HG02642 (cell line): ENCODE measurements at regions not wholly inside any gene's neighbourhood (a gene's known extent, or its start where the extent isn't known, plus 50 kb on each side); places are given as distances from the start of the nearest gene placed in this dataset.

Experiments used
- ATAC-seq: cut with Tn5 transposase; IDR thresholded peaks from one replicate; pipeline ENCODE4 v1.9.1; 2021; ENCODE audit warnings: mild to moderate bottlenecking; ENCODE audit not compliant: unreplicated experiment, poor library complexity

- no peak for ATAC-seq
Measured at GRCh38 chr10:131618587-131619267, 282.1 kb upstream of the PPP2R2D start.

DNA sequence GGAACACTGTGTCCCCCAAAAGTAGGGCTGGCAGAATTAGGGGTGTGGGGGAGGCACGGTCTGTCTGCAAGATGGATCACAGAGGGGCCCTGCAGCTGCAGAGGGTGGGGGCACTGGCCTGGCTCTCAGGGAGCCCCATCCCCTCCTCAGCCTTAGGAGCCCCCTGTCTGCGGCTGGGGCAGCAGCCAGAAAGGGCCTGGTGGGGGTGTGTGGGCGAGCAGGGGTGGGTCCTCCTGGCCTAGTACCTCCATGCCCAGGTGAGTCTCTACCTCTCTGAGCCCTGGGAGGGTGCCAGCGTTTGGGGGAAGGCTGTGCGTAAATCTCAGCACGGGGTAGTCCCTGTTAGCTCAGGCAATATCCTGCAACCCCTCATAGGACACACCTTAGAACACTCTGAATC lies 280.5 kb upstream of the PPP2R2D start:
- no peak for ATAC-seq

DNA sequence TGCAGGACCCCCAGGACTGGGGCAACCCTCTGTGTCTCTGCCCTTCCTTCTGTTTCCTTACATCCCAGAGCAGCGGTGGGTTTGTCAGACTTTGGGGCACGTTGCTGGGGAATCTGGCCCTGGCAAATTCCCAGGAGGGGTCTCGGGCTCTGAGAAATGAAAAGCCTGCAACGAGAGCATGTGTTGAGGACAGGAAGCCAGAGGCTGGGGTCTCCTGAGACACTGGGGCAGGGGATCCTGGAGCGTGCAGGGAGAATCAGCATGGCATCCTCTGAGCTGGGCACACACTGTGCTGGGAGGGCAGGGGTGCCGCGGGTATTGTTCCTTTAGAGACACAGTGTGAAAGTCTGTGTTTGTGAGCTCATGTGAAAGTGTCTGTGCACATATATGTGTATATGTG lies 279.9 kb upstream of the PPP2R2D start:
- ATAC-seq, result no peak

DNA sequence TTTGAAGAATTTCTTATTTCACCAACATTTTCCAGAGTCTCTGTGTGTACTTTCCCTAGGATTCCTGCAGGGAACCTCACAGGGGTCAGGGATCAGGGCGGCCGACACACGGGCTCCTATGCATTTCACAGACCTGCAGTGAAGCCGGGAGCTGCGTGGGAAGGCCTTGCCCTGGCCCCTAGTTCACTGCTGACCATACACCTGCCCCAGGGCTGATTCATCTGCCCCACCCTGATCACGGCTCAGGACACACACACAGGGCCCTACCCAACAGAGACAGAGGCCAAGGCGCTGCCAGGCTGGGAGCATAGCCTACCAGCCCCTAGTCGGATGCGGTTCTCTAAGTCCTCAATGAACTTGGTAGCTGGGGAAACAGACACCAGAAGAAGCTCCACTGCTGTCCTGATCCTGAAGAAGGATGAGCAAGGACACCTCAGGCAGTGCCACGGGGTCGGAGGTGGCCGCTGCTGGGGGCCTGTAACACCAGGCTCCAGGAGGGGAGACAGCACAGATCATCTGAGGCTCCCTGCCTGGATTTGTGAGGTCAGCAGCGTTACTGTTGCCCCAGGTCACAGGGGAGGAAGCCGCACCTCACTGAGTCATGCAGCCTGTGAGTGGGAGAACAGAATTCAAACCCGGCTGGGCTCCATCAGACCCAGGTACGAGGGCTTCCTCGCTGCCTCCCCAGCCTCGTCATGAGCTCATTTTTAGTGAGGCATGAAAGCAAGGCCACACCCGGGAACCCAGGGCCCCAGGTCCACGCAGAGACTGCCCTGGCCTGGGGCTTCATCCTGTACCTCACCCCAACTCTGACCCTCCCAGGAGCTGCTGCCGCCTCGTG lies 278.8 kb upstream of the PPP2R2D start:
- ATAC-seq, result no peak

GRCh38 chr10:131625041-131625440 lies 275.8 kb upstream of the PPP2R2D start:
- ATAC-seq, result no peak

DNA sequence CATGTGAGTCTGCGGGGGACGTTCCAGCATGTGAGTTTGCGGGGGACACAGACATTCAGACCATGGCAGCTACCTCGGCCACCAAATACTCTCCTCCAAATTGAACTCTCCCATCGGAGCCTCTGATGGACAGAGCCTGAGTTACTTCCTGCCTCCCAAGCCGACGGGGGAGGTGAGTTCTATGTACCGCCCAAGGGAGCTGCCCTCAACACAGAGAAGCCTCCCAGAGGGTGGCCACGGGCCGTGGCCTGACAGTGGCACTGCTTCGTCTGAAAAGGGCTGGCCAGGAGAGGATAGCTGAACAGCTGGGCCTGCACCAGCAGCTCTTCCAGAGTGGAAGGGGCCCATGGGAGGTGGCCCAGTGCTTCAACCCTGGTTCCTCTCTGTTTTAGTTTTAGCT lies 274.5 kb upstream of the PPP2R2D start:
- no peak for ATAC-seq

DNA sequence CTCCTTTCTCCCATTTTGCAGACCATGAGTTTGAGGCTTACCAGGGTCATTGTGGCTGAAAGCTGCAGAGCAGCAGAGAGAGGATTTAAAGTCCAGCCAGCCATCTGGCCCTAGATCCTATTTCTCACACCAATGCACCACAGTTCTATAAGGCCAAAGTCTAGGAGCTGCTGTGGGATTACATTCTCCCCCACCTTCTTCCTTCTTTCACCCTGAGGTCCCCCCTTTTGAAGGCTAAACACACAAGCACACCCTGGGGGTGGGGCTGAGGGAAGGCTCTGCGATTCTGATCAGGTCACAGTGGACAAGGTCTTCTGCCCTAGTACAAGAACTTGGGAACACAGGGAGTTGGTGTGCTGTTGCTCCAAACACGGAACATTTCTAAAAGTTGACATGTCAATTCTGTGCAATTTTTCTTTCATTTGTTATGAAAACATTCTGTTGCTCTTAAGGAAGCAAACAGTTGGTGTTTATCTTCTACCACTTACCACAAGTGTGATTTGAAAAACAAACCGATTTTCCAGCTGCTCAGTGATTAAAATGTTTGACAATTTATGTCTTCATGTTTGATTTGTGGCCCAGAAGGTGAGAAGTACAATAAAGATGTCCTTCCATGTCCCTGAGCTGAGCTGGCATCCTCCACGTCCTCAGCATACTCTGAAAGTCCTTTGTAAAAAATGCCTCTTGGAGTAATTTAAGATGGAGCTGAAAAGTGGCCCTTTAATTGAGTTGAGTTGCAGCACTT lies 271.6 kb upstream of the PPP2R2D start:
- ATAC-seq, result no peak

DNA sequence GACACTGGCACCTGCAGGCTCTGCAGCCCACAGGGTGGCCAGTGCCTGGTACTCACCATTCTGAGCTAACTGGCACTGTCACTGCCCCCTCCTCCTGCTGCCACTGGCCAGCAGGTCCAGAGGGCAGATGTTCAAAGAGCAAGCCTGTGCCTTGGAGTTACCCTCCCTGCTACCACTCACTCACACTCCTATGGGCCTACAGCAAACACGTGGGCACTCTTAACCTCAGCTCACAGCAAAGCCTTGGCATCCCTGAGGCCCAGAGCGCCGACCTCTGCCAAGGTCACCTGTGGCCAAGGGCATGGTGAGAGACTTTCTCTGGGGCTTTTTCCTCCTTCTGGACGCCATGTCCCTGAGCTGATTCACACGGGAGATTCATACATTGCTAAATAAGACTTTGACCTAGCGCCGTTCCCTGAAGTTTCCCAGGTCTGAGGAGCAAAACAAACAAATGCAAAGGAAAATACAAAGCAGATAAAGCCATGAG lies 270.0 kb upstream of the PPP2R2D start:
- no peak for ATAC-seq

- no peak for ATAC-seq
Measured at GRCh38 chr10:131631619-131632018, 269.2 kb upstream of the PPP2R2D start.

DNA sequence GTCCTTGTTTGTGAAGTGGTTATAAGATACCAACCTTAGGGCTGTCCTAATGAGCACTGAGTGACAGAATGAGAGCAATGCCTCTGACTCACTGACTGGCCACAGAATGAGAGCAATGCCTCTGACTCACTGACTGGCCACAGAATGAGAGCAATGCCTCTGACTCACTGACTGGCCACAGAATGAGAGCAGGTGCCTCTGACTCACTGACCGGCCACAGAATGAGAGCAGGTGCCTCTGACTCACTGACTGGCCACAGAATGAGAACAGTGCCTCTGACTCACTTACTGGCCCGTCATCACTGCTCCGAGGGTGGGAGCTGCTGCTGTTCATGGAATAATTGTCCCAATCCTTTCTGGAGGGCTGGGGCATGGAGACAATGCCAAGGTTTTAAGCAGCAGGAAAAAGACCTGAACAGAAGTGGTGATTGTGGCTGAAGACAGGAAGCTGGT lies 265.2 kb upstream of the PPP2R2D start:
- ATAC-seq, result no peak

GRCh38 chr10:131636116-131636515 lies 264.7 kb upstream of the PPP2R2D start:
- no peak for ATAC-seq

DNA sequence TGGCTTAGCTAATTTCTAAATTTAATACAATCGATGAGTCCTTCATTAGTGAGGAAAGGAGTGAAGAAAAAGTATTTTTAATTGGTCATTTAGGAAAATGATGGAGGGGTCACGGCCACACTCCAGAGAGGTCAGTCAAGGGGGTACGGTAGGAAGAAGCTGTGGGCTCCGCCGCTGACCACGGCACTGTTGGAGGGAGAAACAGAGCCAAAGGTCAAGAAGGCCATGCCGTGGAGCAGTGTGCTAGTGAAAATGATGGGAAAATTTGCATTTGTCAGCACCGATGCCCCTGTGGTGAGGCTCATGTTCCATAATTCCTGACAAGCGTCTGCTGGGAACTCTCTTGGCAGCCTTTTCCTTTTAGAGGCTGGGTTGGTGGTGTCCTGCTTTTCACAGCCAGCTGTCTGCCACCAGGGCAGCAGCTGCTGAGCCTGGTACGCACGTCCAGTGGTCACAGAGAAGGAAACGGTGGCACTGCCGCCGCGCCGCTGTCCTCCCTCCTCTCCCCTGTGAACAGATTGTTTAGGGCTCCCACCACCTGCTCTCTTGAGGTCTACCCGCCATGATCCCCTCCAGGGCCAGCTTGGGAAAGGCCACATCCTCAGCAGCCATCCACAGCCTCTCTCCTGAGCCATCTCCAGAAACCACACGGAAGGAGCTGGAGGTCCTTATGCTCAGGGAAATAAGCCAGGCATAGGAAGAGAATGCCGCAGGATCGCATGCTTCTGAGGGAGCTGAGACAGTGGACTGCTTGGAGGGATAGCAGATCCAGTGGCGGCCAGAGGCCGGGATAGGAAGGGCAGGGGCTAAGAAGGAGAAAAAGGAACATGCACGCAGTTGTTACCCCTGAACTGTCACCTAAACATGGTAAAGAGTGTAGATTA lies 263.7 kb upstream of the PPP2R2D start:
- ATAC-seq, result no peak

DNA sequence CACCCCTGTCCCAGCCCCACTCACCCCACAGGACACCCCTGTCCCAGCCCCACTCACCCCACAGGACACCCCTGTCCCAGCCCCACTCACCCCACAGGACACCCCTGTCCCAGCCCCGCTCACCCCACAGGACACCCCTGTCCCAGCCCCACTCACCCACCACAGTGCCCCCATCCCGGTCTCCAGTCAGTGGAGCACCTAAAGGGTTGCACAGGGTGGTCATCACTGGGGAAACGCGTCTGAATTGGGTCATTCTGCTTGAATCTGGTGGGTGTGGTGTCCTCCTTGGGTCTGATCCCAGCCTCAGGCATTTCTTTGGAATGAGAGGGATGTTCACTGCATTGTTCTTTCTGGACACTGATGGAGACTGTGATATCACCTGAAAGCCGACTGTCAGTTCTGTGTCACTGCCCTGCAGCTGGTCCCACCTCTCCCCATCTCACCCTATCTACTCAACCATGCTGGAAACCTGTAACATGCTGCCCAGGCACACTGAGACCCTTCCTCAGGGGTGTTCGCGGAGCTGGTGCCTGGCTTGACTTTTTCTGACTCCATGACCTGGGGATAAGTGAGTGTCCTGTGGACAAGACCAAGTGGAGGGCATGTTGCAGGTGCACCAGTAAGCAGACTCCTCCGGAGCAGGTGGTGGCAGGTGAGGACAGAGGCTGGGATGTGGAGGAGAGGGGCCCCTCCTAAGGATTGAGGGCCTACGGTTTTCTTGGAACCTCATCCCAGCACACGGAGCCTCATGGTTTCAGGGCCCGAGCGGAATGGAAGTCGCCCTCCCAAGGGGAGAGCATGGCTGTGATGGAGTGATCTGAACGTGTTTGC lies 262.5 kb upstream of the PPP2R2D start:
- ATAC-seq, result no peak

DNA sequence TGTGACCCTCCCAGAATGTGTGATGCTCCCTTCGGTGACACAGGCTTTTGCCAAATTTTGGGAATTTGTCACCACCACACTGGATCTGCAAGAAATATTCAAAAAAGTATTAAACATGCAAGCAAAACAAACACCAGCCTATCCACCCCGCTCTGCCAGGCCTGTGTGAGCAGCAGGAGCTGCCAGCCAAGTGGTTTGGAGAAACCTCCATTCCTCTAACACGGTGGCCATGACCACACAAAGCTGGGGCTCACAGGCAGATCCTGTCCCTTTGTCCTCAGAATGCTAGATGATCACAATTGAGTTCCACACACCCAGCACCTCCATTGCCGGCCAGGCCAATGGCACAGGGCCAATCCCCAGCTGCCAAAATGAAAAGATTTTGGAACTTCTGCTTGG lies 261.9 kb upstream of the PPP2R2D start:
- ATAC-seq, result no peak

GRCh38 chr10:131640045-131640644 lies 260.7 kb upstream of the PPP2R2D start:
- ATAC-seq, result no peak

GRCh38 chr10:131641231-131641630 lies 259.6 kb upstream of the PPP2R2D start:
- peak; percentile 98 for ATAC-seq

DNA sequence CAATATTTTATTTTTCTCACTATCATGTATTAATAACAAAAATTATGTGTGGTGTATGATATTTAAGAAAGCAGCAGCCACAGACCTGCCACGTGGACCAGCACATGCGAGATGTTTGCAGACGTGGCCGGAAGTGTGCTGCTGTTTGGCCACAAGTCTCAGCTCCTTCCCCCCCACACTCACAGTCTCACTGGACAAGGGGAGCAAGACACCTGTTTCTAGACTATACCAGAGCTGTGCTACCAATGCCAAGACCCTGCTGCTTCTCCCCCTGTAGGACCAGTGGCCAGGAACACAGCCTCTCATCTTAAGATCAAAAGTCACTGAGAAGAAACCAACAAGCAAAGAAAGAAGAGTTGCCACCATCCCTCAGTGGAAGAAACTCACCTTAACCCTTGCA lies 258.9 kb upstream of the PPP2R2D start:
- no peak for ATAC-seq

DNA sequence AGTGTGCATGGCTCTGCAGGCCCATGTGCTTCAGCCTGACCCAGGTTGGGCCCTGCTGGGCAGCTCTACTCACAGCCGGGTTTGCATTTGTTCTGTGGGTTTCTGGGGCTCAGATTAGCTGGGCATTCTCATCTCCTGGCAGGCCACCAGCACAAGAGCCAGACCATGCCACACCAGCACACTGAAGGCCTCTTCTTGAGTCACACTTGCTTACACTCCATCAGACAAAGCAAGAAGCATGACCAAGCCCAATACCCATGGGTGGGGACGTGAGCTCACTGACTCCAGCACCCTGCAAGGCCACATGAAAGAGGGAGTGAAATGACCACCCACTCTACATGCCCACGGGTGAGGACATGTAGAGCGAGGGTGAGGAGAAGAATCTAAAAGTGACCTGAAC lies 257.8 kb upstream of the PPP2R2D start:
- no peak for ATAC-seq

DNA sequence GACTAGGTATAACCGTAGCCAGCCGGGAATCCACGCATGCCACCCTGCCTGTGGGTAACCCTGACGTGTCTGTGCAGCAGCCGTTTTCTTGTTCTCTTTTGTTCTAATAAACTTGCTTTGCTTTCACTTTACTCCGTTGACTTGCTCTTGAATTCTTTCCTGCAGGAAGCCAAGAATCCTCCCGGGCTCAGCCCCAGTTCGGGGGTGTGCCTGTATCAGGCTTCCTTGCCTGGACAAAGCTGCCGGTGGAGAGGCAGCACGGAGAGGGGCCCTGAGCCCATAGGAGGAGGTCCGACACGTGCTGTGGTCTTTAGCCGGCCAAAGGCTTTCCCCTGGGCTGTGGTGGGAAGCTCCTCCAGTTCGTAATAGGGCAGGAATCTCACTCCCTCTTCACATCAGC lies 256.5 kb upstream of the PPP2R2D start:
- no peak for ATAC-seq
